ENCODE measurements at regions not wholly inside any gene's neighbourhood (a gene's known extent, or its start where the extent isn't known, plus 50 kb on each side); places are given as distances from the start of the nearest gene placed in this dataset.

DNA sequence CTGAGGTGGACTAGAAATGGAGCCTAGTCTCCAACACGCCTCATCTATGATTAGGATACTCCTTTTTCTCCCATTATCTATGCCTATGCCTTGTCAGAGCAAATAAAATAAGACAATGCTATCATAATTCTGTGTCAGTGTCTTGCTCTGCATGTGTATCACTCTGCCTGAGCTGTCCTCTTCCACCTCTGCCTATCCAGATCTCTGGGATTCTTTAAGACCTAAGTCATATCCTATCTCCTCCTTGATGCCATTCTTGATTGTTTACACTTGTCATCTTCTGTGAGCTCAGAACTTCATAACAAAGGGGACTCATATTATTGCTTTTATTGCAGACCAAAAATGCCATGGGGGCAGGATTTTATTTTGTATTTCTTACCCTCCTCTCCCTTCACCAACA is 351.2 kb upstream of the C9orf72 start:
- H3K4me3 ChIP-seq (ENCODE audit: low read depth, low read length), result no peak overlapping the region
- TF ChIP-seq, protein P1, sequence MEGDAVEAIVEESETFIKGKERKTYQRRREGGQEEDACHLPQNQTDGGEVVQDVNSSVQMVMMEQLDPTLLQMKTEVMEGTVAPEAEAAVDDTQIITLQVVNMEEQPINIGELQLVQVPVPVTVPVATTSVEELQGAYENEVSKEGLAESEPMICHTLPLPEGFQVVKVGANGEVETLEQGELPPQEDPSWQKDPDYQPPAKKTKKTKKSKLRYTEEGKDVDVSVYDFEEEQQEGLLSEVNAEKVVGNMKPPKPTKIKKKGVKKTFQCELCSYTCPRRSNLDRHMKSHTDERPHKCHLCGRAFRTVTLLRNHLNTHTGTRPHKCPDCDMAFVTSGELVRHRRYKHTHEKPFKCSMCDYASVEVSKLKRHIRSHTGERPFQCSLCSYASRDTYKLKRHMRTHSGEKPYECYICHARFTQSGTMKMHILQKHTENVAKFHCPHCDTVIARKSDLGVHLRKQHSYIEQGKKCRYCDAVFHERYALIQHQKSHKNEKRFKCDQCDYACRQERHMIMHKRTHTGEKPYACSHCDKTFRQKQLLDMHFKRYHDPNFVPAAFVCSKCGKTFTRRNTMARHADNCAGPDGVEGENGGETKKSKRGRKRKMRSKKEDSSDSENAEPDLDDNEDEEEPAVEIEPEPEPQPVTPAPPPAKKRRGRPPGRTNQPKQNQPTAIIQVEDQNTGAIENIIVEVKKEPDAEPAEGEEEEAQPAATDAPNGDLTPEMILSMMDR (IDR thresholded peaks at IDR 0.05; ENCODE audit: low read depth, low read length), result no peak

DNA sequence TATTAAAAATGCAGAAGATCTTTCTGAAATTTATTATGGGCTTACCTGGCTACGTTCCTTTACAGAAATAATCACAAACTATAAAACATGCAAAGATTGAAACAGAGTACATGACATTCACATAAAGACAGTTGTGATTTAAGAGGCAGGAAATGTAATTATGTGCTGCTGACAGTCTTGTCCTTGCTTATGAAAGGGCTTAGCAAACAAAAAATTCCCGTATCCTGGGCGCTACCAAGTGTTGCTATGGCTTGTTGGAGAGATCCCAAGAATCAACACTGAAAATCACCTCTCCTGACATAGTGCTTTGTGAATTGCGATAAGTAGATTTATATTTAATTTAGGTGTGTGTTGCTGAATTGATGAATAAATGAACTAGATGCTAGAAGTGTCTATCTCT is 352.5 kb upstream of the C9orf72 start:
- TF ChIP-seq, protein P1 (IDR thresholded peaks at IDR 0.05; ENCODE audit: low read depth, low read length), result no peak
- no peak overlapping the region for H3K4me3 ChIP-seq (ENCODE audit: low read depth, low read length)

DNA sequence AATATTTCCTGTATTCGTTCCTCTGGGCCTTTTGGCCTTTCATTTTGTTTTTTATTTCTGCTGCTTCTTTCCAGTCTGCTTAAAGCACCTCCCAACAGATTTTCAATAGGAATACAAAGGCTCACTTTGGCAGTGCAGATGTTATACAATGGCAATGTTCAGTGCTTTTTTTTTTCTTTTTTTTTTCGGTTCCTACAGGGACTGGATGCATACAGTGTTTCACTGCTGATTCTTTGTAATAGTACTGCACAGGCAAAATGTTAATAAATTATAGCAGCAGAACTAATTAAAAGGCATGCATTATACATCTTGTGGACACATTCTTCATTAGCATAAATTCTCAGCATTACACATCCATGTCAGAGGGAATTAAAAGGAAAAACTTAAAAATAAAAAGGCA is 356.6 kb upstream of the C9orf72 start:
- H3K4me3 ChIP-seq (ENCODE audit: low read depth, low read length), result no peak overlapping the region

DNA sequence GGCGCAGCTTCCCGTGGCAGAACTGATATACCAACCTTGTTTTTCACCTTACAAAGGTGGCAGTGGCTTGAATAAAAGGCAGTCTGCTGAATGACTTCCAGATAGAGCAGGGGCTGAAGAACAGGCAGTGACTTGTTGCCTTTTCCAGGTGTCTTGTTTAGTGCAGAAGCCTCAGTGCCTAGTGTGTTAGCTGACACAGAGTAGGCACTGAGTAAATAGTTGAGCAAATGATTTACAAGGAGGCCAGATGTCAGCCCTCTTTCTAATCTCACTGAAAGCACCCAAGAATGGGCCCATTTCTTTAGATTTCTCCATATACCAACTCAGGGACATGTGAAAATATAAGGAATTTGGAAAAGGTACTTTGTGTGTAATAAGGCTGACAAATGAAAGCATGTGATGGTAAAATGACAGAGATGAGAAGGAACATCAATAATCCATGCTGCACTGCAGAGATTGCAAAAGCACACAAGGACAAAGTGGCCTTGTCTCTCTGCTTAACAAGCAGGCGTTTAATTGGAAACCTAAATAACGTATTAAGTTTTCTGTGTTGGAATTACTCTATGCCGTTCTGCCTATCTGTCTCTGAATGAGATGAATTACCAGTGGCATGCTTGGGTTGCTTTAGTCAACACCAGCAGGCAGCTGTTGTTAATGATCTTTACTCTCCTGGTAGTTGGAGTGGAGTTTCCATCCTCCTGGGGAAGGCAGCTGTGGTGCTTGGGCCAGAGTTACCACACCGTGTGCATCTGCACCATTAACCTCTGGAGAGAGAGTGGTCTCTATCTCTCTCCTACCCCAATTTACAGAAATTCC is 360.1 kb upstream of the C9orf72 start:
- TF ChIP-seq, protein P1 (IDR thresholded peaks at IDR 0.05; ENCODE audit: low read depth, low read length), result no peak
- H3K4me3 ChIP-seq (ENCODE audit: low read depth, low read length), result no peak overlapping the region

More for the DNA sequence above, 356.6 kb upstream of the C9orf72 start:
- TF ChIP-seq, protein P1 (IDR thresholded peaks at IDR 0.05; ENCODE audit: low read depth, low read length), result no peak

DNA sequence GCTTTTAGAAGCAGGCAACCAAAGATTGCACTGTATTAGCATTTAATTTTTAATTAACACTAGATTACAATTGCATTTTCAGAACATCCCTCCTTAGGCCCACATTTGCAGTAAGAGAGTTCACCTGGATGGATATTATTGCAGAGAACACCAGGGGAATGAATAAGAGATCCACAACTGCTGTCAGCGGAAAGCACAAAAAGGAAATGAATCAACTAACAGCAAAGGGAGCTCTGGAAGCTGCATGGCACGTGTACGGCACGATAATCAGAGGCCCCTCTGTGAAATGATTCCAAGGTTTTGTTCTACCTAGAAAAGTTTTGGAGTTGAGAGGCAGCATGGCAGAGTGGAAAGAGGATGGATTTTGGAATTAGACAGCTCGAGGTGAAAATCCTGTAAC is 361.2 kb upstream of the C9orf72 start:
- no peak overlapping the region for H3K4me3 ChIP-seq (ENCODE audit: low read depth, low read length)
- TF ChIP-seq, protein P1 (IDR thresholded peaks at IDR 0.05; ENCODE audit: low read depth, low read length), result no peak

DNA sequence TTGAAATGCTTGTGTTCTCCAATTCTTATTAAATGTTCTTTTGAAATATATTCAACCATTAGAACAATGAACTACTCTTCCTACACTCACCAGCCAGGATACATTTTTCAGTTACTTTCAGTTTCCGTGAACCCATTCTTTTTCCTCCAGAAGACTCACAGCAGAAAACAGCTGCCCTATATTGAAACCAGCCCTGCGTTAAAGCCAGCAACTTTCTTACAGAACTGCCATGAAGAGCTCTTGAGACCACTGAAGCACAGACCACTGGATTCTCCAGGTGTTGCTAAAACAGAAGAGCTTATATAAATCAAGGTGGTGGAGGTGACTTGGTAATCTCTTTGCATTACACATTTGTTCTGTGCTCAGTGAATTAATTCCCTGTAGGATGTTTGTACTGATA is 365.9 kb upstream of the C9orf72 start:
- H3K4me3 ChIP-seq (ENCODE audit: low read depth, low read length), result no peak overlapping the region
- TF ChIP-seq, protein P1 (IDR thresholded peaks at IDR 0.05; ENCODE audit: low read depth, low read length), result no peak

DNA sequence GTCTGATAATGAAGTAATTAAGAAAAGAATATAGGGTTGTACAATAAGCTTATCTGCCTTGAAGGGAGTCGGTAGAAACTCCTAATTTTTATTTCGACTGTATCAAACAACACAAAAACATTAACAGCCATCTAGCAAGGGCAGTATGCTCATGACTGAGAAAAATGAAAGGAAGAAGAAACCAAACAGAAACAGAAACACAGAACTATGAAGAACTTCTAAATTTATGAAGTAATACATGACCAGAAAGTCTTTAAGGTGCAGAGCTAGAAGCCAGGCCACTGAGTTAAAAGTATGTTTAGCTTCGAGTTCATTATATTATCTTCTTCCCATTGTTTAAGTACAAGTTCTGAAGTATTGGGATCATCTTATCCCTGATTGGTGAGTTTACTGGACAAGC is 367.3 kb upstream of the C9orf72 start:
- H3K4me3 ChIP-seq (ENCODE audit: low read depth, low read length), result no peak overlapping the region

More for the DNA sequence above, 367.3 kb upstream of the C9orf72 start:
- TF ChIP-seq, protein P1 (IDR thresholded peaks at IDR 0.05; ENCODE audit: low read depth, low read length), result no peak

Data from WI38 (cell line).